RWPE1 (cell line): ENCODE measurements at regions not wholly inside any gene's neighbourhood (a gene's known extent, or its start where the extent isn't known, plus 50 kb on each side); places are given as distances from the start of the nearest gene placed in this dataset.

Source experiments
- CTCF ChIA-PET: fragments of 350-600 bp; sonication (Branson Sonifier 250); formaldehyde crosslinking; extraction: SDS; loops from one replicate; lab custom pipeline; 2021; lab: Yijun Ruan, JAX
- POLR2A ChIA-PET: fragments of 400-600 bp; formaldehyde crosslinking; extraction: SDS; loops from one replicate; lab custom pipeline; 2020; ENCODE audit warnings: antibody characterized with exemption; ENCODE audit not compliant: low non-redundant PET; lab: Yijun Ruan, JAX
- DNase-seq: peaks from one replicate; pipeline ENCODE4 v3.0.0; 2012; ENCODE audit warnings: low spot score
- H3K27ac ChIP-seq: fragments of 450-650 bp; 2 replicates; pipeline ENCODE4 v1.5.1; 2017
- CTCF ChIP-seq: fragments of 450-650 bp; conservative IDR thresholded peaks from 2 replicates; pipeline ENCODE4 v1.5.1; 2017; ENCODE audit warnings: low read depth, mild to moderate bottlenecking

GRCh38 chr21:26748066-26748465 lies 97.1 kb downstream of the ADAMTS1 start:
- CTCF ChIA-PET: interaction anchor here (0.5 to 0.6 kb wide), 2 partner anchors 23 to 592 kb away, joined by 3 to 5 read pairs; no protein-coding TSS in a partner anchor
- no peak overlapping the region for H3K27ac ChIP-seq

GRCh38 chr21:26747216-26747615 lies 98.0 kb downstream of the ADAMTS1 start:
- TF ChIP-seq CTCF: no peak
- H3K27ac ChIP-seq: no peak overlapping the region
- CTCF ChIA-PET: no interaction called here
- no peak for DNase-seq
- POLR2A ChIA-PET: no interaction called here

More at GRCh38 chr21:26748066-26748465, 97.1 kb downstream of the ADAMTS1 start:
- no peak for TF ChIP-seq CTCF
- POLR2A ChIA-PET: no interaction called here
- no peak for DNase-seq

GRCh38 chr21:26743524-26743923 lies 101.7 kb downstream of the ADAMTS1 start:
- POLR2A ChIA-PET: no interaction called here
- no peak for DNase-seq
- no peak overlapping the region for H3K27ac ChIP-seq
- CTCF ChIA-PET: no interaction called here
- TF ChIP-seq CTCF: no peak

- no peak for TF ChIP-seq CTCF
- H3K27ac ChIP-seq: no peak overlapping the region
- DNase-seq: no peak
- CTCF ChIA-PET: no interaction called here
- POLR2A ChIA-PET: no interaction called here
Measured at GRCh38 chr21:26739189-26739588, 106.0 kb downstream of the ADAMTS1 start.

GRCh38 chr21:26736449-26736848 lies 108.8 kb downstream of the ADAMTS1 start:
- H3K27ac ChIP-seq: no peak overlapping the region
- ChIA-PET POLR2A (no interaction called here), CTCF (no interaction called here)
- no peak for DNase-seq
- no peak for TF ChIP-seq CTCF

GRCh38 chr21:26732432-26733221 lies 112.6 kb downstream of the ADAMTS1 start:
- ChIA-PET POLR2A (no interaction called here), CTCF (interaction anchor here (0.5 to 1.2 kb wide), 7 partner anchors 8 to 690 kb away, joined by 3 to 5 read pairs (median 4); no protein-coding TSS in a partner anchor)
- peak; percentile 36 for TF ChIP-seq CTCF
- DNase-seq: peak; percentile 7
- H3K27ac ChIP-seq: no peak overlapping the region
